ENCODE measurements at regions not wholly inside any gene's neighbourhood (a gene's known extent, or its start where the extent isn't known, plus 50 kb on each side); places are given as distances from the start of the nearest gene placed in this dataset.

DNA sequence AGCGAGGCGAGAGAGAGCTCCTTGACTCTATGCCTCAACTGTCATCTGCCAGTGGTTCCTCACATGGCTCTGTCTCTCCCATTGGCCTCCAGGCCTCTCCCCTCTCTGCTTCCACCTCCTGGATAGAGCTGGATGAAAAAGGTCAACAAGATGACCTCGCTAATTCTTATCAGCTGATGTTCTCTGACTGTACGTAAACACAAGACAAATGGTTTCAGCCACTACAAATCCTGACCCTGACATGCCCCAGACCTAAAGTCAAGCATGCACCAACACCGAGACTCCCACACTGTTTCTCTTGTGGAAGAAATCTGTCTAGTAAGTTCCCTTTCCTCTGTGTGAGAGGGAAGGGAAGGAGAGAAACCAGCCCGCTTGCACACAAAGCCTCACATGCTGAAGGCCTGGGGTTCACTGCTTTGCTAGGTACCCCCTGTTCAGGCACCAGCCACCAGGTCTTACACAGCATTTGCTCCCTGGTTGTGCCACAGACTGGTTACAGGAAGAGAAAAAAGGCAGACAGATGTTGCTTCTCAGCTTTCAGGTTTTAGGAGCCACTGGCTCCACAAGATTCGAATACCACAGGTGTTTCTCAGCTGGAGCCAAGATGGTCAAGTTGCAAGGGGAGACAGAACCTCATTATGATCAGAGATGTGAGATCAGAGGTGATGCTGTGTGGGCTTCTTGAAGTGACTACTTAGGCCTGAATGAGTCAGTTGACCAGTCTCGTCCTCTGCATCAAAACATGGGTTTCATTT lies 592.5 kb downstream of the CCDC171 start:
- peak overlapping the region; percentile 7 for H3K27ac Mint-ChIP-seq

DNA sequence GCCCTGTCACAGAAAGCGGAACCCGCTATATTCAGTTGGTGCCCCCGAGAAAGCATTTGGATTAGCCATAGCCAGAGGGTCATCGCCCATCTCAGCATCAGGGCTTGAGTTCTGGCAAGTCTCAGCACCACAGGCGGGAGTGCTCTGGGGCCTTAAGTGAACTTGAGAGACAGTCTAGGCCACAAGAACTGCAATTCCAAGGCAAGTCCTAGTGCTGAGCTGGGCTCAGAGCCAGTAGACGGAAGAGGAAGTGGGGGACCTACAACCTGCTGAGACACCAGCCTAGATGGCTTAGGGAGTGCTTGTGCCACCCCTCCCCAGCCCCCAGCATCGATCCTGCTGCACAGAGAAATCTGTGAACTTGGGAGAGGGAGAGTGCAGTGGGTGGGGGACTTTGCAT lies 594.9 kb downstream of the CCDC171 start:
- H3K36me3 Mint-ChIP-seq = no peaks in the 10 kb centered on the region
- H3K27me3 Mint-ChIP-seq (ENCODE audit: insufficient read depth, low read depth) = peaks cover 19% of the 10 kb centered on the region
- Histone ChIP-seq H3K4me2 (no peak overlapping the region), H3K4me3 (no peak overlapping the region), H3K4me1 (peaks cover 11% of the 10 kb centered on the region), H2AFZ (replicated peaks) (no peak overlapping the region), H3K9me3 (ENCODE audit: low read depth) (no peaks in the 10 kb centered on the region), H3K79me2 (ENCODE audit: low read depth) (no peaks in the 10 kb centered on the region), H3K36me3 (no peaks in the 10 kb centered on the region), H3K27ac (no peak overlapping the region), H3K27me3 (no peaks in the 10 kb centered on the region), H4K20me1 (ENCODE audit: low read depth) (no peaks in the 10 kb centered on the region), H3K9ac (no peak overlapping the region), H3F3A (ENCODE audit: low read depth) (peaks cover 5% of the 10 kb centered on the region)
- peaks cover 3% of the 10 kb centered on the region for H3K9me3 Mint-ChIP-seq
- H3K4me1 Mint-ChIP-seq = peaks cover 41% of the 10 kb centered on the region
- no peak for DNase-seq (ENCODE audit: low spot score)
- no peak overlapping the region for H3K4me3 Mint-ChIP-seq
- TF ChIP-seq EZH2phosphoT487 (IDR thresholded peaks at IDR 0.05) (no peak), EZH2 (IDR thresholded peaks at IDR 0.05) (no peak)
- TF ChIP-seq, protein P1, sequence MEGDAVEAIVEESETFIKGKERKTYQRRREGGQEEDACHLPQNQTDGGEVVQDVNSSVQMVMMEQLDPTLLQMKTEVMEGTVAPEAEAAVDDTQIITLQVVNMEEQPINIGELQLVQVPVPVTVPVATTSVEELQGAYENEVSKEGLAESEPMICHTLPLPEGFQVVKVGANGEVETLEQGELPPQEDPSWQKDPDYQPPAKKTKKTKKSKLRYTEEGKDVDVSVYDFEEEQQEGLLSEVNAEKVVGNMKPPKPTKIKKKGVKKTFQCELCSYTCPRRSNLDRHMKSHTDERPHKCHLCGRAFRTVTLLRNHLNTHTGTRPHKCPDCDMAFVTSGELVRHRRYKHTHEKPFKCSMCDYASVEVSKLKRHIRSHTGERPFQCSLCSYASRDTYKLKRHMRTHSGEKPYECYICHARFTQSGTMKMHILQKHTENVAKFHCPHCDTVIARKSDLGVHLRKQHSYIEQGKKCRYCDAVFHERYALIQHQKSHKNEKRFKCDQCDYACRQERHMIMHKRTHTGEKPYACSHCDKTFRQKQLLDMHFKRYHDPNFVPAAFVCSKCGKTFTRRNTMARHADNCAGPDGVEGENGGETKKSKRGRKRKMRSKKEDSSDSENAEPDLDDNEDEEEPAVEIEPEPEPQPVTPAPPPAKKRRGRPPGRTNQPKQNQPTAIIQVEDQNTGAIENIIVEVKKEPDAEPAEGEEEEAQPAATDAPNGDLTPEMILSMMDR (IDR thresholded peaks at IDR 0.05) = no peak
- no peak overlapping the region for H3K27ac Mint-ChIP-seq

More for the DNA sequence above, 592.5 kb downstream of the CCDC171 start:
- H3K4me2 ChIP-seq = no peak overlapping the region
- no peak overlapping the region for H3K9ac ChIP-seq
- H3K36me3 ChIP-seq = no peaks in the 10 kb centered on the region
- no peak for DNase-seq (ENCODE audit: low spot score)
- no peaks in the 10 kb centered on the region for H3K36me3 Mint-ChIP-seq
- H4K20me1 ChIP-seq (ENCODE audit: low read depth) = no peaks in the 10 kb centered on the region
- H2AFZ ChIP-seq (replicated peaks) = no peak overlapping the region
- no peaks in the 10 kb centered on the region for H3K27me3 ChIP-seq
- H3K4me3 ChIP-seq = no peak overlapping the region
- H3K4me3 Mint-ChIP-seq = no peak overlapping the region
- H3K27me3 Mint-ChIP-seq (ENCODE audit: insufficient read depth, low read depth) = peaks cover 15% of the 10 kb centered on the region
- H3K4me1 Mint-ChIP-seq = peaks cover 24% of the 10 kb centered on the region
- no peaks in the 10 kb centered on the region for H3K9me3 ChIP-seq (ENCODE audit: low read depth)
- no peak overlapping the region for H3K27ac ChIP-seq
- TF ChIP-seq EZH2 (IDR thresholded peaks at IDR 0.05) (no peak), EZH2phosphoT487 (IDR thresholded peaks at IDR 0.05) (no peak)
- TF ChIP-seq, protein P1 (IDR thresholded peaks at IDR 0.05) = no peak
- peaks cover 3% of the 10 kb centered on the region for H3K9me3 Mint-ChIP-seq
- peaks cover 6% of the 10 kb centered on the region for H3K4me1 ChIP-seq
- H3F3A ChIP-seq (ENCODE audit: low read depth) = peaks cover 5% of the 10 kb centered on the region
- H3K79me2 ChIP-seq (ENCODE audit: low read depth) = no peaks in the 10 kb centered on the region

DNA sequence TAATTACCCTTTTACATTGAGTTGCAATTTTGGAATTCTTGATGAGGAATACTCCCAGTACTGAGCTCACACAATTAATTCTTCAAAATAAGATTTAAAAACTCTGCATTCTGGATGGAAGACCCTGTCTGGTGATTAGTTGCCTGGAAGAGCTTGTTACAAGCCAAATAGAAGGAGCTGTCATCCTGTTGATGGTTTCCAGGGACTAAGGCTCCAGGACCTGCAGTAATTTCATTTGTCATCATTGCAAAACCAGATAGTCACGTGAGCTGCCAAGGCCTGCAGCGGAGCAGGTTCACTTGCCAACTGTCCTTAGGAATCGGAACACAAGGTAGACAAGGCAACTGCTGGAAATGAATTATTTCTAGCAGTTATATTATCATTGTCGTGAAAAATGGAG lies 597.7 kb downstream of the CCDC171 start:
- no peak for TF ChIP-seq EZH2phosphoT487 (IDR thresholded peaks at IDR 0.05)
- TF ChIP-seq, protein P1 (IDR thresholded peaks at IDR 0.05) = no peak
- no peak for TF ChIP-seq EZH2 (IDR thresholded peaks at IDR 0.05)
- peaks cover 16% of the 10 kb centered on the region for H3K27me3 Mint-ChIP-seq (ENCODE audit: insufficient read depth, low read depth)
- Histone ChIP-seq H3K9me3 (ENCODE audit: low read depth) (no peaks in the 10 kb centered on the region), H3K36me3 (no peaks in the 10 kb centered on the region), H3K4me3 (no peak overlapping the region), H3K27ac (no peak overlapping the region), H2AFZ (replicated peaks) (no peak overlapping the region), H3K4me1 (peaks cover 23% of the 10 kb centered on the region), H3K27me3 (peaks cover 26% of the 10 kb centered on the region), H3K79me2 (ENCODE audit: low read depth) (no peaks in the 10 kb centered on the region), H3K4me2 (no peak overlapping the region), H4K20me1 (ENCODE audit: low read depth) (no peaks in the 10 kb centered on the region), H3F3A (ENCODE audit: low read depth) (peaks cover 5% of the 10 kb centered on the region), H3K9ac (no peak overlapping the region)
- no peak for DNase-seq (ENCODE audit: low spot score)
- no peak overlapping the region for H3K4me3 Mint-ChIP-seq
- H3K9me3 Mint-ChIP-seq = peaks cover 3% of the 10 kb centered on the region
- no peak overlapping the region for H3K27ac Mint-ChIP-seq
- H3K4me1 Mint-ChIP-seq = peaks cover 56% of the 10 kb centered on the region
- no peaks in the 10 kb centered on the region for H3K36me3 Mint-ChIP-seq
